PC-3 (cell line): ENCODE measurements at regions not wholly inside any gene's neighbourhood (a gene's known extent, or its start where the extent isn't known, plus 50 kb on each side); places are given as distances from the start of the nearest gene placed in this dataset.

Experiments used
- EZH2 ChIP-seq: fragments of 300-600 bp; sonication (generic); IDR thresholded peaks from one replicate; pipeline ENCODE4 v1.6.1; 2017; ENCODE audit warnings: antibody characterized with exemption, mild to moderate bottlenecking, low read length; ENCODE audit not compliant: unreplicated experiment
- EZH2phosphoT487 ChIP-seq: fragments of 300-600 bp; sonication (generic); IDR thresholded peaks from 2 replicates; pipeline ENCODE4 v1.6.1; 2018; ENCODE audit warnings: mild to moderate bottlenecking, antibody characterized with exemption, low read length, borderline replicate concordance

DNA sequence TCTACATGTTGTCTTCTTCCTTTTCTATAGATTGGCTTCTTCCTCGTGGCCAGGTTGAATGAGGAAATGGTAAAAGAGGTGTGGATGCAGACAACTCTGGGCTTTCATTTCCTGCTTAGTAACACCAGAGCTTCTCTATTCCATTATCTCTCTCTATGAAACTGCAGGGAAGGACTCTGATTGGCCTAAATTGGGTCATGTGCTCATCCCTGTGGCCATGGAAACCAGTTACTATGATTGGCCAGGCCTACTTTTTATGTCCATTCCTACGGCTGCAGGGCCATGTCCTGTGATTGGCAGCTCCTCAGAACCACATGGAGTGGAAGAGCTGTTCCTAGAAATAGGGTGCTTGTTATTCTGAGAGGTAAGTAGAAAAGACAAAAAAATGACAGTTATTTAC lies 486.9 kb upstream of the ADAMTS9 start:
- TF ChIP-seq EZH2phosphoT487 (no peak), EZH2 (no peak)
